ENCODE measurements at regions not wholly inside any gene's neighbourhood (a gene's known extent, or its start where the extent isn't known, plus 50 kb on each side); places are given as distances from the start of the nearest gene placed in this dataset.

GRCh38 chr10:123577921-123578461 is 88.2 kb upstream of the GPR26 start:
- TF ChIP-seq GATA2 (IDR thresholded peaks at IDR 0.05; ENCODE audit: low read depth, low read length) (no peak), GATA3 (IDR thresholded peaks at IDR 0.05; ENCODE audit: low read depth, low read length) (no peak)
